ENCODE measurements at regions not wholly inside any gene's neighbourhood (a gene's known extent, or its start where the extent isn't known, plus 50 kb on each side); places are given as distances from the start of the nearest gene placed in this dataset.

- ChIA-PET POLR2A (no interaction called here), CTCF (no interaction called here)
- TF ChIP-seq CTCF (IDR thresholded peaks at IDR 0.05; ENCODE audit: control extremely low read depth, extremely low read depth, low read depth, missing control alignments): no peak
- DNase-seq (ENCODE audit: extremely low spot score): no peak
These were observed 564.5 kb upstream of the PSMD7 start for GRCh38 chr16:73732143-73732542.

- CTCF ChIA-PET: no interaction called here
- no peak for DNase-seq (ENCODE audit: extremely low spot score)
- TF ChIP-seq CTCF (IDR thresholded peaks at IDR 0.05; ENCODE audit: control extremely low read depth, extremely low read depth, low read depth, missing control alignments): no peak
- POLR2A ChIA-PET: no interaction called here
These were observed 566.0 kb upstream of the PSMD7 start for GRCh38 chr16:73730481-73731090.

GRCh38 chr16:73725156-73725555, 571.5 kb upstream of the PSMD7 start:
- DNase-seq (ENCODE audit: extremely low spot score): no peak
- TF ChIP-seq CTCF (IDR thresholded peaks at IDR 0.05; ENCODE audit: control extremely low read depth, extremely low read depth, low read depth, missing control alignments): no peak
- ChIA-PET CTCF (no interaction called here), POLR2A (no interaction called here)

- ChIA-PET CTCF (no interaction called here), POLR2A (no interaction called here)
- no peak for DNase-seq (ENCODE audit: extremely low spot score)
- TF ChIP-seq CTCF (IDR thresholded peaks at IDR 0.05; ENCODE audit: control extremely low read depth, extremely low read depth, low read depth, missing control alignments): no peak
These were observed 572.1 kb upstream of the PSMD7 start for GRCh38 chr16:73724503-73724902.

GRCh38 chr16:73717266-73717974, 579.2 kb upstream of the PSMD7 start:
- no peak for DNase-seq (ENCODE audit: extremely low spot score)
- CTCF ChIA-PET: no interaction called here
- POLR2A ChIA-PET: no interaction called here
- TF ChIP-seq CTCF (IDR thresholded peaks at IDR 0.05; ENCODE audit: control extremely low read depth, extremely low read depth, low read depth, missing control alignments): no peak

- no peak for DNase-seq (ENCODE audit: extremely low spot score)
- CTCF ChIA-PET: no interaction called here
These were observed 581.6 kb upstream of the PSMD7 start for GRCh38 chr16:73714976-73715375.

More at GRCh38 chr16:73714976-73715375, 581.6 kb upstream of the PSMD7 start:
- no peak for TF ChIP-seq CTCF (IDR thresholded peaks at IDR 0.05; ENCODE audit: control extremely low read depth, extremely low read depth, low read depth, missing control alignments)
- POLR2A ChIA-PET: no interaction called here

Data from GM10248 (cell line).